ENCODE measurements at regions not wholly inside any gene's neighbourhood (a gene's known extent, or its start where the extent isn't known, plus 50 kb on each side); places are given as distances from the start of the nearest gene placed in this dataset.
"Not testable (repeated sequence)": the region's sequence is repeated elsewhere in the genome, so short reads cannot be mapped to it uniquely, and the experiment has no call there.

DNA sequence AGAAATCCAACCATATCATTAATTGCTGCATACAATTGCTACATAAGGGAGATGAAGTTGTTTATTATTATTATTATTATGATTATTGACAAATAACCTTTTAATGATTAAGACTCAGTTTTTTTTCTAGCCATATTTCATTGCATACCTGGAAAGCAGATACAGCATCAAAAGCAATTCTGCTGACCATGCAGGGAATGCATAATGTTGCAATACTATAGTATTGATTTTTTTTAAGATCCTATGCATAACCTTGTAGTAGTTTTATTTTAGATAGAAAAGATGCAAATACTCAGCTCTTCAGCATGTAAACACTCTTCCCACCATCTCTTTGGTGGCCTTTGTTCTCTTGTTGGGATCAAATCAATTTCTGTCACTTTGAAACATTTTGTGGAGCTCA lies 300.9 kb upstream of the MAP3K7 start:
- TF ChIP-seq, protein P1, sequence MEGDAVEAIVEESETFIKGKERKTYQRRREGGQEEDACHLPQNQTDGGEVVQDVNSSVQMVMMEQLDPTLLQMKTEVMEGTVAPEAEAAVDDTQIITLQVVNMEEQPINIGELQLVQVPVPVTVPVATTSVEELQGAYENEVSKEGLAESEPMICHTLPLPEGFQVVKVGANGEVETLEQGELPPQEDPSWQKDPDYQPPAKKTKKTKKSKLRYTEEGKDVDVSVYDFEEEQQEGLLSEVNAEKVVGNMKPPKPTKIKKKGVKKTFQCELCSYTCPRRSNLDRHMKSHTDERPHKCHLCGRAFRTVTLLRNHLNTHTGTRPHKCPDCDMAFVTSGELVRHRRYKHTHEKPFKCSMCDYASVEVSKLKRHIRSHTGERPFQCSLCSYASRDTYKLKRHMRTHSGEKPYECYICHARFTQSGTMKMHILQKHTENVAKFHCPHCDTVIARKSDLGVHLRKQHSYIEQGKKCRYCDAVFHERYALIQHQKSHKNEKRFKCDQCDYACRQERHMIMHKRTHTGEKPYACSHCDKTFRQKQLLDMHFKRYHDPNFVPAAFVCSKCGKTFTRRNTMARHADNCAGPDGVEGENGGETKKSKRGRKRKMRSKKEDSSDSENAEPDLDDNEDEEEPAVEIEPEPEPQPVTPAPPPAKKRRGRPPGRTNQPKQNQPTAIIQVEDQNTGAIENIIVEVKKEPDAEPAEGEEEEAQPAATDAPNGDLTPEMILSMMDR (conservative IDR thresholded peaks at IDR 0.05; ENCODE audit: low read depth, low read length), result no peak
- DNase-seq (ENCODE audit: low read depth), result no peak
- no peak overlapping the region for H3K4me3 ChIP-seq (ENCODE audit: low read depth, low read length)

DNA sequence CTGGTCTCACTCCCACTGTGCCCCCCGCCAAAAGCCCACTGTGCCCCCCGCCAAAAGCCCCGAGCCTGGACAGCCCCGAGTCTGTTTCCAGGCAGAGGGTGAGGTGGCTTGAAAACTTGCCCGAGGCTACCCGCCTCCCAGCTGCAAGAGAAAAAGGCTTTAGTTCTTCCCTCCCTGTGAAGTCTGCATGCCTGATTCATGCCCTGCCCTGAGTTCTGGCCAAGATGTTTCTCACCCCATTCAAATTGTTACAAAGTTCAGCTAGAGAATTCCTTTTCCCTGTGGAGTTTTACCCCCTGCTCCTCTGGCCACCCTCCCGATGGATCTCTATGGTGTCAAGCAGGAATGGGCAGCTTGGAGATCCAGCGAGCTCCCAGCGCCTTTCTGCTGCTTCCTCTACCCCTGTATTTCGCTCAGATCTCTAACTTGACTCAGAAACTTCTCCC lies 298.8 kb upstream of the MAP3K7 start:
- TF ChIP-seq, protein P1 (conservative IDR thresholded peaks at IDR 0.05; ENCODE audit: low read depth, low read length), result no peak
- no peak for DNase-seq (ENCODE audit: low read depth)
- H3K4me3 ChIP-seq (ENCODE audit: low read depth, low read length), result no peak overlapping the region

DNA sequence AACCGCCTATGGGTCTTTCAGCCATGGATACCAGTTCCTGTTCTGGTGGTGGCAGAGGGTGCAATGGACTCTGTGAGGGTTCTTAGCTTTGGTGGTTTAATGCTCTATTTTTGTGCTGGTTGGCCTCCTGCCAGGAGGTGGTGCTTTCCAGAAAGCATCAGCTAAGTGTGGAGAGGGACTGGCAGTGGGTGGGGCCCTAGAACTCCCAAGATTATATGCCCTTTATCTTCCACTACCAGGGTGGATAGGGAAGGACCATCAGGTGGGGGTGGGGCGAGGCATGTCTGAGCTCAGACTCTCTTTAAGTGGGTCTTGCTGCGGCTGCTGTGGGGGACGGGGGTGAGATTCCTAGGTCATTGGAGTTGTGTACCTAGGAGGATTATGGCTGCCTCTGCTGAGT lies 298.3 kb upstream of the MAP3K7 start:
- not testable (repeated sequence) for DNase-seq (ENCODE audit: low read depth); H3K4me3 ChIP-seq (ENCODE audit: low read depth, low read length)

DNA sequence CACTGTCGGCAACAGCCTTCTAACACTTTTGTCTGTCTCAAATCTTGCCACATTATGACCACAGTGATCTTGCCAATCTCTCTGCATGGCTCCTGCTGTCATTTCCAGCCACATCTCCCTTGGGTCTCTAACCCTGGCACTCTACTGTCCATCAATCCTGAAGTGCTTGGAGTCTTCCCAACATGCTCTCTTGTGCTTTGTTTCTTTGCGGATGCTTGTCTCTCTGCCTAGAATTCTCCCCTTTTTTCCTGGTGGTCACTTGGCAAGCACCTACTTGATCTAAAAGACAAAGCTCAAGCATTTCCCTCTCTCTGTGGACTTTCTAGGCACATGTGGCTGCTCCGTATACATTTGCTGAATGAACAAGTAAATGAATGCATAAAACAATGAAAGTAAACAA lies 290.7 kb upstream of the MAP3K7 start:
- TF ChIP-seq, protein P1 (conservative IDR thresholded peaks at IDR 0.05; ENCODE audit: low read depth, low read length), result no peak
- no peak overlapping the region for H3K4me3 ChIP-seq (ENCODE audit: low read depth, low read length)
- no peak for DNase-seq (ENCODE audit: low read depth)

DNA sequence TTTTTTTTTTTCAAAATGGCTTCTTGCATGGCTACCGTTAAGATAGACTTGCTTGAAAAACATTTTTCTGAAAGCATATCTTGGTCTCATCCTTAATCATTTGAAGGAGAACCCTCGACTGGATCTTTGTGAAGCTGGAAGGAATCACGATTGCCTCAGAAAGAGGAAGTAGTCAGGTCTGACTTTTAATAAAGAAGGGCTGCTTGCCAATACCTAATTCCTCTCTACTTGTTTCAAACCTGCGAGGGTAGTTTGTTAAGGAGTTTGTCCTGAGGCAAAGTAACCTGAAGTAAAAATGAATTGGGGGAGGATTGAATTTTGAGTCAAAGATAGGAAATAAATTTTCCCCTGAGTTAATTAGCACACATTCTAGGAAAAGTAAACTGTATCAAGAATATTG lies 288.1 kb upstream of the MAP3K7 start:
- no peak for DNase-seq (ENCODE audit: low read depth)
- H3K4me3 ChIP-seq (ENCODE audit: low read depth, low read length), result no peak overlapping the region
- TF ChIP-seq, protein P1 (conservative IDR thresholded peaks at IDR 0.05; ENCODE audit: low read depth, low read length), result no peak

DNA sequence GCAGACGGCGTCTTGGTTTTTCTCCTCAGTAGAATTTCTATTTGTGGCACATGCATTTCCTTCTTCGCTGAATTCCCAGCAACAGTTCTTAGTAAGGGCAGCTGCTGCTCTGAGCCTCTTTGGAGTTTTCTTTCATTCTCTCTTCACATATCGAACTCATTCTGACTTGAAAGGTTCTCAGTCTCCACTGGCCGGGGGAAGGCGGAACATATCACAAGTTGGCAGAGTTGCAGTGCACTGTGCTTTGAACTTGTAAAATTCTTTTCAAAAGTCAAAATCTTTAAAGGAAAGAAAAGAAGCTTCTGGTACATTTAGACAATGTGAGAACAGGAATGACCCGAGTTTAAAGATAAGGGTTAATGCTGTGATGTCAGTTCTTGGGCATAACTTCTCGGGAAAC lies 286.1 kb upstream of the MAP3K7 start:
- no peak for DNase-seq (ENCODE audit: low read depth)
- TF ChIP-seq, protein P1 (conservative IDR thresholded peaks at IDR 0.05; ENCODE audit: low read depth, low read length), result no peak
- H3K4me3 ChIP-seq (ENCODE audit: low read depth, low read length), result no peak overlapping the region

DNA sequence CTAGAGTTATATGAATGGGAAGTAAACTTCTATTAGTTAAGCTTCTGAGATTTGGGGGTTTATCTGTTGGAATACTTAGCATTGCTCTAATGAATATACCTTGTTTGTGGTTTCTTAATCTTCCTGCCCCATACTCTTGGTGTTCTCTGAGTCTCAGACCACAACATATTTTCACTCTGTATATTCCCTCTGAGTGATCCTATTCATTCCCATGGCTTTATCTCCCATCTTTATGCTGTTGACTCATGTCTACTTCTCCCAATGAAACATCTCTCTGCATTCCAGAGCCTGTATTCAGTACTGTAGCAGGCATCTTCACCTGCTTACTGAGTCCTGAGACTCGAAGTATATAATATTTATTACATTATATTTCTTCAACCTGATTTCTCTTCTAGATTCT lies 283.7 kb upstream of the MAP3K7 start:
- DNase-seq (ENCODE audit: low read depth), result no peak
- TF ChIP-seq, protein P1 (conservative IDR thresholded peaks at IDR 0.05; ENCODE audit: low read depth, low read length), result no peak
- no peak overlapping the region for H3K4me3 ChIP-seq (ENCODE audit: low read depth, low read length)

DNA sequence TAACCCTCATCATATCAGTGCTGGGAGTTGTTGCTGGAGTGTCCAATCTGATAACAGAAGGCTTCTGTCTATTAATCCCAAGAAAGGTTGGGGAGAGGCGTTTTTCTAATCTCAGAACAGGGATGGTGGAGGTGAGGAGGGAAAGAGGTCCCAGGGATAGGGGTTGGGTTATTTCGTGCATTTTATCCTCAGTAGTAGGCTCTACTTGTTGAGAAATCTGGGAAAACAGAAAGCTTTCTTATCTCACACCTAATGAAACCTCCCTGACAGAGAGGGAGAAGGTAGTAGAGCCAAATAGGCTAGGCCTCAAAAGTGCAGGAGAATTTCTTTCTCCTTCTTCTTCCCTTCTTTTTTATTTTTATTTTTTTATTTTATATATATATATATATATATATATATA lies 281.8 kb upstream of the MAP3K7 start:
- no peak overlapping the region for H3K4me3 ChIP-seq (ENCODE audit: low read depth, low read length)
- no peak for DNase-seq (ENCODE audit: low read depth)
- TF ChIP-seq, protein P1 (conservative IDR thresholded peaks at IDR 0.05; ENCODE audit: low read depth, low read length), result no peak

All from epithelial cell of proximal tubule (primary cell).